AG09309 (cell line): ENCODE measurements at regions not wholly inside any gene's neighbourhood (a gene's known extent, or its start where the extent isn't known, plus 50 kb on each side); places are given as distances from the start of the nearest gene placed in this dataset.

Experiments used
- DNase-seq: peaks from one replicate; pipeline ENCODE4 v3.0.0-alpha.2; 2010; ENCODE audit warnings: low read depth
- H3K4me3 ChIP-seq: 2 replicates; pipeline ENCODE4 v1.5.1; 2011; ENCODE audit warnings: mild to moderate bottlenecking, low read depth, low read length, moderate library complexity; ENCODE audit not compliant: control insufficient read depth
- CTCF ChIP-seq: IDR thresholded peaks from 2 replicates; pipeline ENCODE4 v1.5.1; 2011; ENCODE audit warnings: mild to moderate bottlenecking, low read depth, low read length, inconsistent platforms; ENCODE audit not compliant: insufficient read depth, control insufficient read depth; ENCODE audit errors: missing control alignments

GRCh38 chr7:47709451-47709850 lies 127.5 kb upstream of the TNS3 start:
- no peak for DNase-seq
- H3K4me3 ChIP-seq = no peak overlapping the region
- no peak for TF ChIP-seq CTCF

- no peak for DNase-seq
- no peak overlapping the region for H3K4me3 ChIP-seq
- TF ChIP-seq CTCF = no peak
Observed at GRCh38 chr7:47709051-47709450, 127.1 kb upstream of the TNS3 start.

- no peak overlapping the region for H3K4me3 ChIP-seq
- DNase-seq = no peak
- TF ChIP-seq CTCF = no peak
Observed at GRCh38 chr7:47707583-47707982, 125.7 kb upstream of the TNS3 start.

- no peak for DNase-seq
- TF ChIP-seq CTCF = no peak
- no peak overlapping the region for H3K4me3 ChIP-seq
Observed at GRCh38 chr7:47704936-47705335, 123.0 kb upstream of the TNS3 start.

GRCh38 chr7:47702080-47702479 lies 120.2 kb upstream of the TNS3 start:
- no peak overlapping the region for H3K4me3 ChIP-seq
- no peak for TF ChIP-seq CTCF

GRCh38 chr7:47698386-47698785 lies 116.5 kb upstream of the TNS3 start:
- DNase-seq = no peak
- TF ChIP-seq CTCF = no peak

More at GRCh38 chr7:47702080-47702479, 120.2 kb upstream of the TNS3 start:
- no peak for DNase-seq

GRCh38 chr7:47697543-47697942 lies 115.6 kb upstream of the TNS3 start:
- H3K4me3 ChIP-seq = no peak overlapping the region
- TF ChIP-seq CTCF = no peak
- DNase-seq = no peak

More at GRCh38 chr7:47698386-47698785, 116.5 kb upstream of the TNS3 start:
- no peak overlapping the region for H3K4me3 ChIP-seq
